ENCODE measurements at regions not wholly inside any gene's neighbourhood (a gene's known extent, or its start where the extent isn't known, plus 50 kb on each side); places are given as distances from the start of the nearest gene placed in this dataset.

- DNase-seq (ENCODE audit: low read depth), result no peak
- H3K4me3 ChIP-seq (ENCODE audit: low read depth, low read length), result no peak overlapping the region
- TF ChIP-seq CTCF (conservative IDR thresholded peaks at IDR 0.05; ENCODE audit: low read depth, low read length), result no peak
Measured at GRCh38 chr3:56971261-56971660, 89.2 kb upstream of the SPATA12 start.

GRCh38 chr3:56970461-56970879 is 90.0 kb upstream of the SPATA12 start:
- DNase-seq (ENCODE audit: low read depth), result no peak
- no peak for TF ChIP-seq CTCF (conservative IDR thresholded peaks at IDR 0.05; ENCODE audit: low read depth, low read length)
- H3K4me3 ChIP-seq (ENCODE audit: low read depth, low read length), result no peak overlapping the region

- H3K4me3 ChIP-seq (ENCODE audit: low read depth, low read length), result no peak overlapping the region
- no peak for TF ChIP-seq CTCF (conservative IDR thresholded peaks at IDR 0.05; ENCODE audit: low read depth, low read length)
- DNase-seq (ENCODE audit: low read depth), result no peak
Measured at GRCh38 chr3:56969851-56970250, 90.6 kb upstream of the SPATA12 start.

- TF ChIP-seq CTCF (conservative IDR thresholded peaks at IDR 0.05; ENCODE audit: low read depth, low read length), result no peak
- no peak overlapping the region for H3K4me3 ChIP-seq (ENCODE audit: low read depth, low read length)
- no peak for DNase-seq (ENCODE audit: low read depth)
Measured at GRCh38 chr3:56966509-56966908, 94.0 kb upstream of the SPATA12 start.

- TF ChIP-seq CTCF (conservative IDR thresholded peaks at IDR 0.05; ENCODE audit: low read depth, low read length), result no peak
- H3K4me3 ChIP-seq (ENCODE audit: low read depth, low read length), result no peak overlapping the region
- DNase-seq (ENCODE audit: low read depth), result no peak
Measured at GRCh38 chr3:56966104-56966503, 94.4 kb upstream of the SPATA12 start.

- DNase-seq (ENCODE audit: low read depth), result no peak
- H3K4me3 ChIP-seq (ENCODE audit: low read depth, low read length), result no peak overlapping the region
- no peak for TF ChIP-seq CTCF (conservative IDR thresholded peaks at IDR 0.05; ENCODE audit: low read depth, low read length)
Measured at GRCh38 chr3:56962922-56963321, 97.5 kb upstream of the SPATA12 start.

GRCh38 chr3:56962206-56962605 is 98.3 kb upstream of the SPATA12 start:
- TF ChIP-seq CTCF (conservative IDR thresholded peaks at IDR 0.05; ENCODE audit: low read depth, low read length), result no peak
- no peak for DNase-seq (ENCODE audit: low read depth)
- H3K4me3 ChIP-seq (ENCODE audit: low read depth, low read length), result no peak overlapping the region

Data from epithelial cell of proximal tubule (primary cell).